HG02642 (cell line): ENCODE measurements at regions not wholly inside any gene's neighbourhood (a gene's known extent, or its start where the extent isn't known, plus 50 kb on each side); places are given as distances from the start of the nearest gene placed in this dataset.
A peak's percentile ranks its signal among the peaks of the same experiment; 100 is the strongest.

ENCODE experiments used
- ATAC-seq: cut with Tn5 transposase; IDR thresholded peaks from one replicate; pipeline ENCODE4 v1.9.1; 2021; ENCODE audit warnings: mild to moderate bottlenecking; ENCODE audit not compliant: unreplicated experiment, poor library complexity

- no peak for ATAC-seq
Measured at GRCh38 chr5:118696076-118696475, 292.3 kb downstream of the DTWD2 start.

DNA sequence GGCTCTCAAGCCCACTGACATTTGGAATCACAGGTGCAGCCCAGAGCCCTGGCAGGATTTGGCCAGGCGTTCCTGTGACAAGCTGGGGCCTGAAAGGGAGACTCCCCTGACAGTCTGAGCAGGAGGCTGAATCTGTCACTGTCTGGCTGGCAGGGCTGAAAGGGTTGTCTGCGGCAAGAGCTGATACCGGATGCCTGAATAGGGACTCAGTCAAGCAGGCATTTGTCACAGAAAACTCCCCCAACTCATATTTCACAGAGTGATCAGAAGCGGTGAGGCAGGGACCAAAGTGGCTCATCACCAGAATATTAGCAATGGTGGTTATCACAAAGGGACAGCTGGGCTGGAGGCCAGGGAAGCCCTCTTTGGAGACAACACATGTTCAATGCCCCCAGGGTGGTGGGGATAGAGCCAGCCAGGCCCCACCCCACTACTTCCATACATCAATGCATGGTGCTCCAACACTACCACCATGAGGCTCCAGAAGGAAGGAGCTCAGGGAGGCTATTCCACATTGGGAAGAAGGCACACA lies 295.5 kb downstream of the DTWD2 start:
- no peak for ATAC-seq

- ATAC-seq, result peak; percentile 52
Measured at GRCh38 chr5:118687661-118688621, 300.4 kb downstream of the DTWD2 start.

DNA sequence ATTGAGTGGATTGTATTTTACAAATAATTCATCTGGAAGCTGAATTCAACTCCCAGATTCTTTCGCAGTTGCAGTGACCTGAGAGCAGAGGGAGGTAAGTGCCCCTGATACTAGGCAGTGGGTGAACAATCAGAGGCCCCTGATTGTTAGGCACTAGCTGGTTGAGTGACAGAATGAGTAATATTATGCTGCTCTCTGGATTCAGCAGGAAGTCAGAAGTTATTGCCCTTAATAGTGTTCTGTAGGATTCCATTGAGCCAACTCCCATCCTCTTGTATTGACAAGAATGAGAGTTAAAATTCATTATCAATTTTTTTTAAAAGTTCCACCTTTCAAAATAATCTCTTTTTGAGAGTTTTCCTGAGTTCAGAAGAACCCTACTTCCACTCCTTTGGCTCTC lies 301.2 kb downstream of the DTWD2 start:
- ATAC-seq, result no peak

DNA sequence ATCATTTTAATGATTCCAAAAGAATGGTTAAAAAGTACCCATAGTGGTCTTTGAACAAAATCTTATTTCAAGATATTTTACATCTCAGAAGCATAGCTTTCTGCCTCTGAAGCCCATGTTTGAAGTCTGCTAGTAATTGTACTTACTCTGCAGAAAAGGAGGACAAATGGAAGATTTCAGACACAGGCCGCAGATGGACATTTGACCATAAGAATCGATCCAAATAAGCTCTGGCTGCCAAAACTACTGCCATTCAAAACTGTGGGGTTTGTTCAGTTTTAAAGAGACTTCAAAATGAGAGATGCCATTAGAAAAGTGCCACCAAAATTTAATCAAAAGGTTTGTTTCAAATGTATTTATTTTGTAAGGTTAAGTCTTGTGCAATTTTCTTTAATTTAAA lies 306.7 kb downstream of the DTWD2 start:
- ATAC-seq, result no peak

- ATAC-seq, result no peak
Measured at GRCh38 chr5:118679264-118679940, 308.9 kb downstream of the DTWD2 start.

DNA sequence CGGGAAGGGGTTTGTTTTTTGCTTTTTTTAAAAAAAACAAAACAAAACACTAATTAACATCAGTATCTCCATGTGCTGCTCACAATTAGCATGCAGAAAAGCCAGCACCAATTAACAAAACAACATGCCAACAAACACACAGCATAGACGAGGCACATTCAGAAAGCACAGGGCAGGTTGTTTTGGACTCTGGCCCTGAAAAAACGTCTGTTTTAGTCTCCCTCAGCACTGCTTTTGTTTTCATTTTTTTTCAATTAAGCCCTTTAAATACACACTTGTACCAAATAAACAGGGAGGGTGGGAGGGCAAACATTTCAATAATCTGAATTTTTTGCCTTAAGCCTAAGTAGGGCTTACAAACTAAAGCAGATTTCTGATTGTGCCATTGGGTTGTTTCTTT lies 309.6 kb downstream of the DTWD2 start:
- ATAC-seq, result no peak

DNA sequence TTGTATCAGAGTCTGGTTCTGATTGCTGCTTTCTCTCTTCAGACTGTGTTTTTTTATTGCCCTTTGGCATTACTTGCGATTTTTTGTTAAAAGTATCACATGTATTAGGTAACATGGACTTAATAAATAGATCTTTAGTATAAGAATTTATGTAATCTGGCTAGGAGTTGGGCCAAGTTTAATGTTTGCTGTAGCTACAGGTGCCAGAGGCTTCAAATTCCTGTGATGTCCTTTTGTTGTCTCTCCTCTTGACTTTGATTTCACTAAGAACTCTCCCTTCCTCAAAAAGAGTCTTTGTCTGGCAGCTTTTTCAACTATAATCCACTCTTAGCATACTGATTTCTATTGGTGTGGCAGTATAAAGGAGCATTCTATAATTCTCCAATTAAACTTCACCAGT lies 313.1 kb downstream of the DTWD2 start:
- ATAC-seq, result no peak

DNA sequence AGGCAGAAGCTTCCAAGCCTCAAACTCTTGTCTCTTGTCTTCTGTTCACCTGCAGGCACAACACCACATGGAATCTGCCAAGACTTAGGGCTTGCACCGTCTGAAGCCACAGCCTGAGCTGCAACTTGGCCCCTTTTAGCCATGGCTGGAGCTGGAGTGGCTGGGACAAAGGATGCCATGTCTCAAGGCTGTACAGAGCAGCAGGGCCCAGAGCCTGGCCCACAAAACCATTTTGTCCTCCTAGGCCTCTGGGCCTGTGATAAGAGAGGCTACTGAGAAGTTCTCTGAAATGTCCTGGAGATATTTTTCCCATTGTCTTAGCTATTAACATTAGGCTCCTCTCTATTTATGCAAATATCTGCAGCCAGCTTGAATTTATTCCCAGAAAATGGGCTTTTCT lies 330.8 kb downstream of the DTWD2 start:
- ATAC-seq, result no peak

- ATAC-seq, result no peak
Measured at GRCh38 chr5:118653872-118654271, 334.5 kb downstream of the DTWD2 start.

DNA sequence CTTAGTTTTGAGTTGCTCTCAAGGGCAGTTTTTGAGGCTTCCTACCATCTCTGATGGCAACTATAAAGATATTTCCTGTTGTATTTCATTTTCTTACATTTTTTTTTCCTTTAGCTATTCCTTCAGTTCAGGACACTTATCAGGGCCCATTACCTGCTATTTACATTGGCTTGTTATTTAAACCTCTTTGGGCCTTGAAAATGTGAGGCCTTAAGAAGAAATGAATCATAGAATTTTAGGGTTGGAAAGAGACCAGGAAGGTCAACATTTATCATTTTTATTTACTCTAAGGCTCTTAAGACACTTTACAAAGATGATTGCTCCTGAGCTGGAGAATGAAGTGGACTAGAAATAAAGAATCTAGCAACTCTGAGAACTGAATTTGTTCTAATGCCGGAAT lies 335.2 kb downstream of the DTWD2 start:
- no peak for ATAC-seq

GRCh38 chr5:118651002-118651401 lies 337.3 kb downstream of the DTWD2 start:
- ATAC-seq, result no peak

- ATAC-seq, result no peak
Measured at GRCh38 chr5:118647587-118647986, 340.8 kb downstream of the DTWD2 start.

DNA sequence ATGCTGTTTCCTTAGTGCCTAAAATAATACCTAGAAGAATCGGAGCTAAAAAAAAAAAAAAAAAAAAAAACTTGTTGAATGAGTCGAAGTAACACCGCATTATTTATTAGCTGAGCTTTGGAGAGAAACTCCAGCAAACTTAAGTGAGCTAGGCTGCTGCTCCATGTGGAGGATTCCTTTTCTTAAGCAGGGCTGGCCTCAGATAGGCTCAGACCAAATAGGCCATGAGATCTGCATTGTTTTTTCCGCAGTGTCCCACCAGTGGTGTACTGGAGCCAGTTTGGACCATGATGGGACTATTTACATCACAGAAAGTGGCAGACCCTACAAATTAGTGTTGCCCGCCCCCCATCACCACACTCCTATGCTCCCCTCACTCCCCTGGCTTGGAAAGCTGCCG lies 341.4 kb downstream of the DTWD2 start:
- no peak for ATAC-seq

DNA sequence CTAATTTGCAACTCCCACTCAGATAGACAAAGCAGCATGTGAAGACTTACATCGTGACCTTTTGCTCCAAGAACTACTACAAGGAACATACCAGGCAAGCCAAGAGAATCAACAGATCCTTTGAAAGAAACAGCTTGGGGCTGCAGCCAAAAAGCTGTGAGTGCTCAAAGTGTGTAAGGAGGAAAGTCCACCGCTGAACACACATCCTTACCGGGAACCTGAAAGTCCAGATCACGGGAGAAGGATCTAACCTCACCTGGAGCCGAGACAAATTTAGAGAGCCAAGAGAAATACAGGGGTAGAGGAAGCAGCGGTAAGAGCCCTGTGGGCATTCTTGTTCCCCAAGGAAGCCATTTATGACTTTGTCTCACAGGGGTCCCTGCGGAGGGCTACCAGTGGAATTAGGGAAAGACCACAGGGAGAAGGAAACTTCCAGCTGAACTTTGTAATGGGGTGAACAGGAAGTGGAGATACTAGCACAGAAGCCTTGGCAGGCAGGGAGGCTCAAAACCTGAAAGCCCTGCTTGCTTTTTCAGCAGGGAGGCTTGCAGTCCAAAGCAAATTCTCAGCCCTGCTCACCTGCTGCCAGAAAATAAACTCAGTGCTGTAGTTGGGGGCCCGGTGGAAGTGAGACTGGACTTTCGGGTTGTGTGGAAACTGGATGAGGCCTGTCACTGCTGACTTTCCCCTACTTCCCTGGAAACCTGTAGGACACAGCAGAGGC lies 350.2 kb downstream of the DTWD2 start:
- ATAC-seq, result no peak

DNA sequence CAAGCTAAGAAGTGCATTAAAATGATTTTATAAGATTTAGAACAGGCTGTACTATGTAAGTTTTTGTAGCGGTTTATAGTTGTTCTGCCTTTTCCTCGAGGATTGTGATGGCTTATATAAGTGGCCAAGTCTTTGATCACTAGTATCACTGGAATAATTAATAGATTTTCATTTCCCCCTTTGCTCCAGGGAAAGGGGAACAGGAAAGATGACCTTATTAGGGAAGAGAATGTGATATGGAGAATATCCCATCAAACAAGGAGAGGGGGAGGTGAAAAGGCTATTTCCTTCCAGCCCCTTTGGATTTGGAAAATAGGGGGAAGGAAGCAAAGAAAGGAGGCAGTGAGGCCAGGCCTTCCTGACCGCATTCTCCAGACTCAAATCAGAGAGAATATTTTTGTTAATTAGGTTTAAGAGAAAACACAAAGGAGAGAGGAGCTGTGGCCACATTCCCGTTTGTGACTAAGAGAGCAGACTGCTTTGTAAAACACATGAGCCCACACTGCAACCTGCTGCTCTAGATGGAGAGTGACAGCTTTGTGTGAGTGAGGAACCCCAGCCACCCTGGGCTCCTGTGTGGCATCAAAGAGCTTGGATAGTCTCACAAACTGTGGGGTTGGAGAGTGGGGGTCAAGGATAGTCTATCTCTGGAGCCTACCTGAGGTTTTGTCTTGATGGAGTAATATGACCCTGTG lies 359.5 kb downstream of the DTWD2 start:
- ATAC-seq, result no peak

DNA sequence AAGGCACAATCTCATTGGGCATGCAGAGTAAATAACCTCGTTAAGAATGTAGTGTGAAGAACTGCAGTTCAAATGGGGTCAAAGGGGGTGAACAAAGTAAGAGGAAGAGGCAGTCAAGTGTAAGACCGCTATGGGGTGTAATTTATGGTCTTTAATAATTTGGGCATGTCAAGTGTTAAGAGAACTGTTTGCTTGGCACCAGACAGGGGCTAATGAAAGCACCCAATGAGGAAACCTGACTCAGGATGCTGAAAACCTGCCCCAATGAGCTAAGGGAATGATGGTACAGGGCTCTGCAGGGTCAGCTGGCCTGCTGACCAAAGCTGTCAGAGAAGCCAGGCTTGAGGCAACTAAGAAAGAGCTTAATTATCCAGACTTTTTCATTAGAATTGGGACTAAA lies 368.1 kb downstream of the DTWD2 start:
- ATAC-seq, result no peak

- no peak for ATAC-seq
Measured at GRCh38 chr5:118619823-118620222, 368.5 kb downstream of the DTWD2 start.

- ATAC-seq, result peak; percentile 65
Measured at GRCh38 chr5:118616281-118616680, 372.1 kb downstream of the DTWD2 start.
